HG02571 (cell line): ENCODE measurements at regions not wholly inside any gene's neighbourhood (a gene's known extent, or its start where the extent isn't known, plus 50 kb on each side); places are given as distances from the start of the nearest gene placed in this dataset.
A peak's percentile ranks its signal among the peaks of the same experiment; 100 is the strongest.

Experiments
- ATAC-seq: cut with Tn5 transposase; IDR thresholded peaks from one replicate; pipeline ENCODE4 v1.9.1; 2021; ENCODE audit warnings: mild to moderate bottlenecking, moderate library complexity; ENCODE audit not compliant: unreplicated experiment

- no peak for ATAC-seq
Measured at GRCh38 chr4:75122424-75123014, 189.6 kb downstream of the PARM1 start.

GRCh38 chr4:75118739-75119138 is 185.8 kb downstream of the PARM1 start:
- no peak for ATAC-seq

GRCh38 chr4:75110061-75110460 is 177.1 kb downstream of the PARM1 start:
- ATAC-seq, result no peak

GRCh38 chr4:75107755-75108612 is 175.1 kb downstream of the PARM1 start:
- ATAC-seq, result no peak

- ATAC-seq, result no peak
Measured at GRCh38 chr4:75102787-75103085, 169.8 kb downstream of the PARM1 start.

- peak; percentile 54 for ATAC-seq
Measured at GRCh38 chr4:75101906-75102786, 169.2 kb downstream of the PARM1 start.
